IPS-18c (cell line): ENCODE measurements at regions not wholly inside any gene's neighbourhood (a gene's known extent, or its start where the extent isn't known, plus 50 kb on each side); places are given as distances from the start of the nearest gene placed in this dataset.
"Not testable (repeated sequence)": the region's sequence is repeated elsewhere in the genome, so short reads cannot be mapped to it uniquely, and the experiment has no call there.

Experiments used
- H3K4me3 ChIP-seq: 2 replicates; pipeline ENCODE4 v1.7.0; 2013; ENCODE audit warnings: low read depth, mild to moderate bottlenecking, low read length, moderate library complexity; ENCODE audit not compliant: insufficient read depth
- H3K9me3 ChIP-seq: one replicate; pipeline ENCODE4 v1.6.1; 2013; ENCODE audit warnings: mild to moderate bottlenecking, low read length, moderate library complexity; ENCODE audit not compliant: control insufficient read depth, insufficient read depth

GRCh38 chr6:48606618-48607017 lies 495.6 kb upstream of the PTCHD4 start:
- Histone ChIP-seq H3K4me3 (no peak overlapping the region), H3K9me3 (no peaks in the 10 kb centered on the region)

- Histone ChIP-seq H3K4me3 (no peak overlapping the region), H3K9me3 (no peaks in the 10 kb centered on the region)
Observed at GRCh38 chr6:48597951-48598350, 487.0 kb upstream of the PTCHD4 start.

GRCh38 chr6:48596830-48597229 lies 485.8 kb upstream of the PTCHD4 start:
- no peaks in the 10 kb centered on the region for H3K9me3 ChIP-seq
- no peak overlapping the region for H3K4me3 ChIP-seq

- H3K9me3 ChIP-seq, H3K4me3 ChIP-seq: not testable (repeated sequence)
Observed at GRCh38 chr6:48591158-48591557, 480.2 kb upstream of the PTCHD4 start.

GRCh38 chr6:48584846-48585245 lies 473.8 kb upstream of the PTCHD4 start:
- Histone ChIP-seq H3K9me3 (no peaks in the 10 kb centered on the region), H3K4me3 (no peak overlapping the region)

GRCh38 chr6:48570656-48571055 lies 459.7 kb upstream of the PTCHD4 start:
- no peak overlapping the region for H3K4me3 ChIP-seq
- H3K9me3 ChIP-seq = no peaks in the 10 kb centered on the region

GRCh38 chr6:48568856-48569255 lies 457.9 kb upstream of the PTCHD4 start:
- no peaks in the 10 kb centered on the region for H3K9me3 ChIP-seq
- no peak overlapping the region for H3K4me3 ChIP-seq

DNA sequence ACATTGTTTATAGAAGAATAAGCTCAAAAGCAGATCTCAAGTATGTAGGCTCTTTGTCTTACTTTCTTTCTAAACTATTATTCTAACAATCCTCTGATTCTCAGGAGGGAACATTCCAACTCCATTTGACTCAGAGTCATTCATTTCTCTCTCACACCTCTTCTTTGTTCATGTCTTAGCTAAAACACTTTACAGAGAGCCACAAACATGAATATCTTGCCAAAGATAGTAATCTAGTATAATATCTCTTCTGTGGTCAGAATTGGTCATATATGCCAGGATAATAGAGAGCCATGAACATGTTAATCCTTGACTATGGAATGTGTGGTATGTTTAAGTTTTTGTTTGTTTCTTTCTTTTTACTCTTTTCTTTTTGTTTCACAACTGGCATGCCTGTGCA lies 456.0 kb upstream of the PTCHD4 start:
- no peak overlapping the region for H3K4me3 ChIP-seq
- H3K9me3 ChIP-seq = no peaks in the 10 kb centered on the region

GRCh38 chr6:48564036-48564820 lies 453.2 kb upstream of the PTCHD4 start:
- no peak overlapping the region for H3K4me3 ChIP-seq
- H3K9me3 ChIP-seq = no peaks in the 10 kb centered on the region

- no peak overlapping the region for H3K4me3 ChIP-seq
Observed at GRCh38 chr6:48563433-48563832, 452.4 kb upstream of the PTCHD4 start.

GRCh38 chr6:48560408-48560807 lies 449.4 kb upstream of the PTCHD4 start:
- no peaks in the 10 kb centered on the region for H3K9me3 ChIP-seq

More at GRCh38 chr6:48563433-48563832, 452.4 kb upstream of the PTCHD4 start:
- no peaks in the 10 kb centered on the region for H3K9me3 ChIP-seq

GRCh38 chr6:48553467-48554189 lies 442.6 kb upstream of the PTCHD4 start:
- no peaks in the 10 kb centered on the region for H3K9me3 ChIP-seq

More at GRCh38 chr6:48560408-48560807, 449.4 kb upstream of the PTCHD4 start:
- no peak overlapping the region for H3K4me3 ChIP-seq

GRCh38 chr6:48552905-48553304 lies 441.9 kb upstream of the PTCHD4 start:
- no peaks in the 10 kb centered on the region for H3K9me3 ChIP-seq
- H3K4me3 ChIP-seq = no peak overlapping the region

More at GRCh38 chr6:48553467-48554189, 442.6 kb upstream of the PTCHD4 start:
- H3K4me3 ChIP-seq = no peak overlapping the region

DNA sequence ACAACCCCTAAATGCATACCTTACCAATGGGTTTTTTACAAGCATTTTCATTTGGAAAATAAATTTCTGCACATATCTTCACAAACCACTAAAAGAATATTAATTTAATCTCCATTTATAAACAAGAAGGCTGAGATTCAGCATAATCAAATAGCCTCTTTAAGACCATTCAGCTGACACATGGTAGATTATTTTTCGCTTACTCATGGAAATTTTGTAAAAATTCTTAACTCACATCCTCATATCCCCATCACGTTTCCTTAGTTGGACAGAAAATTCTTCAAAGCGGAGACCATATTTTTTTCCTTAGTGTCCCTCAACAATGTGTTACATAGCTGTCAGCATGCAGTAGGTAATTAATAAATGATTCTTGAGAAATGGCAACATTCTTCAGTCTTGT lies 439.6 kb upstream of the PTCHD4 start:
- Histone ChIP-seq H3K9me3 (no peaks in the 10 kb centered on the region), H3K4me3 (no peak overlapping the region)

DNA sequence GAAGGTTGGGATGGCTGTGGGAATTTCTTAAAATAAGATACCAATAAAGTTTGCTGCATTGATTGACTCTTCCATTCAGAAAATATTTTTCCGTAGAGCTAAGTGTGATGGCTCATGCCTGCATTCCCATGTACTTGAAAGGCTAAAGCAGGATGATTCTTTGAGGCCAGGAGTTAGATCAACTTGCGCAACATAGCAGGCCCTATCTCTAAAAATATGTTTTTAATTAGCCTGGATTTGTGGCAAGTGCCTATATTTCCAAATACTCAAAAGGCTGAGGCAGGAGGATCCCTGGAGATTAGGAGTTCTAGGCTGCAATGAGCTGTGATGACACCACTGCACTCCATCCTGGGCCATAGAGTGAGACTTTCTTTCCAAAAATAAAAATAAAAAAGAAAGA lies 431.2 kb upstream of the PTCHD4 start:
- Histone ChIP-seq H3K9me3 (no peaks in the 10 kb centered on the region), H3K4me3 (no peak overlapping the region)

DNA sequence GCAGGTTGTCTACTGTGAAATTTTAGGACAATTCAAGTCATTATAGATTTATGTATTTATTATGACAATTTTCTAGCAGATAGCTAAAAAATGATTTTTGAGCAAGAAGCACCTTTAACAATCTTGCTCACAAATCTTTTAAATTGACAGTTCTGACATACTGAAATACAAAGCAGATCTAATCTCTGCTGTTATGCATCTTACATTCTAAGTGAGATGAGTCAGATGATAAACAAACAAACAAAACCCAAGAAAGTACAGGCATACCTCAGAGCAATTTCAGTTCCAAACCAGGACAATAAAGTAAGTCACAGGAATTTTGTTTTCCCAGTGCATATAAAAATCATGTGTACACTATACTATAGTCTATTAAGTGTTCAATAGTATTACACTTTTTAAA lies 430.7 kb upstream of the PTCHD4 start:
- Histone ChIP-seq H3K9me3 (no peaks in the 10 kb centered on the region), H3K4me3 (no peak overlapping the region)

DNA sequence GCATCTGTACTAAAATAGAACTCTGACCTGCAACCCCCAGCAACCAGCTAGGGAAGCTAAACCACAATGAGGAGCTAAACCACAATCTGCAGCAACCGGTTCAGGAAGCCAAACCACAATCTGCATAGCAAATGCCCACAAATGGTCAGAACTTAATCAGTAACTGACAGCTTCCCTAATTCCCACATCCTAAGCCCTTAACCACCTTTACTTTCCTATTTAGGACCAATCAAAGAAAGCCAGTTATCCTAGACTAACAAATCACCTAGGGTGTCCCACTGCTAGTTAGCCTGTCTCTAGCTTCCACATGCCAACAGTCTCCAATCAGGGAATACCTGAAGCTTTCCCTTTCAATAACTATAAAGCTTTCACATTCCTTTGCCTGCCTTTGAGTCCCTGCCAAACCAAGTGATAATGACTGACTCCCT lies 424.6 kb upstream of the PTCHD4 start:
- Histone ChIP-seq H3K9me3 (no peaks in the 10 kb centered on the region), H3K4me3 (no peak overlapping the region)

DNA sequence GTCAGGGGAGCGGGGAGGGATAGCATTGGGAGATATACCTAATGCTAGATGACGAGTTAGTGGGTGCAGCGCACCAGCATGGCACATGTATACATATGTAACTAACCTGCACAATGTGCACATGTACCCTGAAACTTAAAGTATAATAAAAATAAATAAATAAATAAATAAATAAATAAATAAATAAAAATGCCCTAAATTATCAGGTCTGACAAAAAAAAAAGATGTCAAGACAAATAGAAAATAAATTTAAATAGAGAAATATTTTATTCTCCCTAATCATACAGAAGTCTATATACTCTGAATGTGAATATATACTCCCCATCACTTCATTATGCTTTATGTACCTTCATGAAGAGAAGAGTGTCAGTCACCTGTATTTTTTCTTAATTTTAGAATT lies 420.0 kb upstream of the PTCHD4 start:
- H3K4me3 ChIP-seq, H3K9me3 ChIP-seq: not testable (repeated sequence)
